NT2/D1 (cell line): ENCODE measurements at regions not wholly inside any gene's neighbourhood (a gene's known extent, or its start where the extent isn't known, plus 50 kb on each side); places are given as distances from the start of the nearest gene placed in this dataset.

Source experiments
- YY1 ChIP-seq: IDR thresholded peaks from 2 replicates; pipeline ENCODE4 v1.6.1; 2011; ENCODE audit not compliant: insufficient read length, insufficient read depth
- ZNF274 ChIP-seq: IDR thresholded peaks from 2 replicates; pipeline ENCODE4 v1.6.1; 2011; ENCODE audit warnings: mild to moderate bottlenecking, low read depth, low read length

DNA sequence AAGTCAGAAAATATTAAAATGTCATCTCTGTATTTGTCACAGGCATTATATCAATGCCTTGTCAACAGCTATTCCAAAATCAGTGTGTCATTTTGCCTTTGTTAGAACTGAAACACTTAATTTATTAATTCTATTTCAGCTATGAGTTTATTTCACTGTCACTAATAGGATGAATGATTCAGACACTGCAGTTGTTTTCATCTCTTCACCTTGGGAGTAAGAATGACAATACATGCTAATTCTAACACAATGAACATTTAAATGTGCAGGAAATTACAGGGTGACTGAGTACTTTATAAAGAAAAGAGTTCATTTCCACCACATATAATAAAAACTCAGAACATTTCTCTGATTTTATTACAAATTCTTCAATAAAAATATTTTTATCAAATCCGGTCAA lies 109.7 kb downstream of the P2RY1 start:
- TF ChIP-seq YY1 (no peak), ZNF274 (no peak)
